Loucy (cell line): ENCODE measurements at regions not wholly inside any gene's neighbourhood (a gene's known extent, or its start where the extent isn't known, plus 50 kb on each side); places are given as distances from the start of the nearest gene placed in this dataset.

Source experiments
- EZH2phosphoT487 ChIP-seq: fragments of 200-600 bp; IDR thresholded peaks from 2 replicates; pipeline ENCODE4 v1.6.1; 2018; ENCODE audit warnings: antibody characterized with exemption, mild to moderate bottlenecking, moderate library complexity, borderline replicate concordance
- TF ChIP-seq, protein P1 (sequence below): fragments of 200-600 bp; sonication (generic); conservative IDR thresholded peaks from 2 replicates; pipeline ENCODE4 v1.5.1; 2014; ENCODE audit warnings: mild to moderate bottlenecking, antibody characterized with exemption, low read length

DNA sequence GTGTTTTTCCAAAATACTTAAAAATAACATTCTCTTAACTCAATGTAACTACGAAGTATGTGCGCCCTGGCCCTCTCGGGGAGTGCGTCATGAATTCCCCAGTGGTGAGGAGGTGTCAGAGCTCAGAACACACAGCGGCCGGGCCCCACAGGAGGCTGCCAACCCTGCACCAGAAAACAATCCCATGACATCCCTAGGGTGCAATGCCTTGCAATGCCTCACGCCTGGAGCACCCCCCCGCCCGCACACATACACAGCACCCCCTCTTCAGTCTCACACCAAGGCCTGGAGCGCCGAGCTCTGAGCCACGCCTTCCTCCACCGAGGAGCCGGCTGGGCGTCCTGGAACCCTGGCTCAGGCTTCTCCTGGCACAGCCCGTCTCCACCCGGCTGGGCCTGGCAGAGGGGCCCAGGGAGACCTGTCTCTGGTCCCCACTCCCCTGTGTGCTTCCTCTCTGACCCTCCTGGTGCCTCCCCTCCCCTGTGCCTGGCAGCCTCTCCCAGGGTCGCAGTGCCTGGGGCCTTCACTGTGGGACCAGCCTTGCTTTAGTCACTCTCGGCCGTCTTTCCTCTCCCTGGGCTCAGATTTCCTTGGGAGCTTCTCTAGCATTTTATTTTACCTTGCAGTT, 108.2 kb upstream of the ADRA2C start:
- TF ChIP-seq, protein P1, sequence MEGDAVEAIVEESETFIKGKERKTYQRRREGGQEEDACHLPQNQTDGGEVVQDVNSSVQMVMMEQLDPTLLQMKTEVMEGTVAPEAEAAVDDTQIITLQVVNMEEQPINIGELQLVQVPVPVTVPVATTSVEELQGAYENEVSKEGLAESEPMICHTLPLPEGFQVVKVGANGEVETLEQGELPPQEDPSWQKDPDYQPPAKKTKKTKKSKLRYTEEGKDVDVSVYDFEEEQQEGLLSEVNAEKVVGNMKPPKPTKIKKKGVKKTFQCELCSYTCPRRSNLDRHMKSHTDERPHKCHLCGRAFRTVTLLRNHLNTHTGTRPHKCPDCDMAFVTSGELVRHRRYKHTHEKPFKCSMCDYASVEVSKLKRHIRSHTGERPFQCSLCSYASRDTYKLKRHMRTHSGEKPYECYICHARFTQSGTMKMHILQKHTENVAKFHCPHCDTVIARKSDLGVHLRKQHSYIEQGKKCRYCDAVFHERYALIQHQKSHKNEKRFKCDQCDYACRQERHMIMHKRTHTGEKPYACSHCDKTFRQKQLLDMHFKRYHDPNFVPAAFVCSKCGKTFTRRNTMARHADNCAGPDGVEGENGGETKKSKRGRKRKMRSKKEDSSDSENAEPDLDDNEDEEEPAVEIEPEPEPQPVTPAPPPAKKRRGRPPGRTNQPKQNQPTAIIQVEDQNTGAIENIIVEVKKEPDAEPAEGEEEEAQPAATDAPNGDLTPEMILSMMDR, result no peak
- no peak for TF ChIP-seq EZH2phosphoT487
